Smooth muscle cell (in vitro differentiated cells): ENCODE measurements at regions not wholly inside any gene's neighbourhood (a gene's known extent, or its start where the extent isn't known, plus 50 kb on each side); places are given as distances from the start of the nearest gene placed in this dataset.

Experiments
- DNase-seq: peaks from one replicate; lab custom pipeline; 2025; ENCODE audit not compliant: unreplicated experiment; lab: John Stamatoyannopoulos, UW
- H2AFZ ChIP-seq: fragments of 200-600 bp; sonication (generic); 2 replicates; pipeline ENCODE4 v1.6.0; 2016; ENCODE audit warnings: antibody characterized with exemption, low read depth, mild to moderate bottlenecking
- H3F3A ChIP-seq: fragments of 200-600 bp; sonication (generic); 2 replicates; pipeline ENCODE4 v1.6.0; 2017; ENCODE audit warnings: antibody characterized with exemption, low read depth
- H3K27ac ChIP-seq: fragments of 200-600 bp; sonication (generic); 2 replicates; pipeline ENCODE4 v1.5.1; 2016; ENCODE audit warnings: low read depth, mild to moderate bottlenecking
- H3K27me3 ChIP-seq: fragments of 200-600 bp; sonication (generic); 2 replicates; pipeline ENCODE4 v1.6.1; 2016; ENCODE audit warnings: low read depth, mild to moderate bottlenecking
- H3K36me3 ChIP-seq: fragments of 200-600 bp; sonication (generic); 2 replicates; pipeline ENCODE4 v1.5.1; 2016; ENCODE audit warnings: low read depth
- H3K4me1 ChIP-seq: fragments of 200-600 bp; sonication (generic); 2 replicates; pipeline ENCODE4 v1.5.1; 2016; ENCODE audit warnings: low read depth
- H3K4me2 ChIP-seq: fragments of 200-600 bp; sonication (generic); 2 replicates; pipeline ENCODE4 v1.6.0; 2016; ENCODE audit warnings: mild to moderate bottlenecking
- H3K4me3 ChIP-seq: fragments of 200-600 bp; sonication (generic); 2 replicates; pipeline ENCODE4 v1.5.1; 2016; ENCODE audit warnings: mild to moderate bottlenecking
- H3K79me2 ChIP-seq: fragments of 200-600 bp; sonication (generic); 2 replicates; pipeline ENCODE4 v1.6.0; 2016; ENCODE audit warnings: low read depth, mild to moderate bottlenecking
- H3K9ac ChIP-seq: fragments of 200-600 bp; sonication (generic); 2 replicates; pipeline ENCODE4 v1.6.0; 2016; ENCODE audit warnings: low read depth
- H3K9me3 ChIP-seq: fragments of 200-600 bp; sonication (generic); replicated peaks from 2 replicates; pipeline ENCODE4 v1.5.1; 2016; ENCODE audit warnings: low read depth
- H4K20me1 ChIP-seq: fragments of 200-600 bp; sonication (generic); 2 replicates; pipeline ENCODE4 v1.6.0; 2016; ENCODE audit warnings: low read depth
- WGBS: methylation state at CpG from one replicate; pipeline ENCODE4 v1.1.7; 2016; ENCODE audit warnings: low lambda C conversion rate; 5-methylcytosine and 5-hydroxymethylcytosine counted together
- TF ChIP-seq, protein P1 (sequence below): fragments of 200-600 bp; sonication (generic); IDR thresholded peaks from 2 replicates; pipeline ENCODE4 v1.5.1; 2017; ENCODE audit warnings: borderline replicate concordance, mild to moderate bottlenecking, antibody characterized with exemption; ENCODE audit not compliant: insufficient read depth, poor library complexity, severe bottlenecking

DNA sequence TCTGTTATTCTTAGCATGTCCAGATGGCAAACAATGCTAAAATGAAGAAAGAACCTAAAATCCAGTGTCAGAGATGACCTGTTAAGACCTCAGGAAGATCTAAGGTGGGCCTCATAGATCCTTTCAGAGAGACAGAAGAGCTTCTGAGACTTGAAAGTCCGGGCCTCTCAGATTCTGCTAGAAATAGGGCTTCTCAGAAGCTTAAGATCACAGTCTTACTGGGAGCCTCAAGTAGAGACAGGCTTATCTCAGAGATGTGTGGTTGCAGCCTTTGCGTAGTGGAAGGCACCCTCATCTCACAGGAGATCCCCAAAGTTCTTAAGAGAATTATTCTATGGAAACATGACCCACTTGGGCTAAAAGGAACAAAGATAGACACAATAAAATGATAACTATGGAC, 642.8 kb downstream of the TNS3 start:
- no peaks in the 10 kb centered on the region for H3K79me2 ChIP-seq
- H3F3A ChIP-seq, result peaks cover 4% of the 10 kb centered on the region
- no peak overlapping the region for H2AFZ ChIP-seq
- no peak overlapping the region for H3K27ac ChIP-seq
- no peak overlapping the region for H3K4me2 ChIP-seq
- H3K9ac ChIP-seq, result no peak overlapping the region
- H3K9me3 ChIP-seq, result no peaks in the 10 kb centered on the region
- TF ChIP-seq, protein P1, sequence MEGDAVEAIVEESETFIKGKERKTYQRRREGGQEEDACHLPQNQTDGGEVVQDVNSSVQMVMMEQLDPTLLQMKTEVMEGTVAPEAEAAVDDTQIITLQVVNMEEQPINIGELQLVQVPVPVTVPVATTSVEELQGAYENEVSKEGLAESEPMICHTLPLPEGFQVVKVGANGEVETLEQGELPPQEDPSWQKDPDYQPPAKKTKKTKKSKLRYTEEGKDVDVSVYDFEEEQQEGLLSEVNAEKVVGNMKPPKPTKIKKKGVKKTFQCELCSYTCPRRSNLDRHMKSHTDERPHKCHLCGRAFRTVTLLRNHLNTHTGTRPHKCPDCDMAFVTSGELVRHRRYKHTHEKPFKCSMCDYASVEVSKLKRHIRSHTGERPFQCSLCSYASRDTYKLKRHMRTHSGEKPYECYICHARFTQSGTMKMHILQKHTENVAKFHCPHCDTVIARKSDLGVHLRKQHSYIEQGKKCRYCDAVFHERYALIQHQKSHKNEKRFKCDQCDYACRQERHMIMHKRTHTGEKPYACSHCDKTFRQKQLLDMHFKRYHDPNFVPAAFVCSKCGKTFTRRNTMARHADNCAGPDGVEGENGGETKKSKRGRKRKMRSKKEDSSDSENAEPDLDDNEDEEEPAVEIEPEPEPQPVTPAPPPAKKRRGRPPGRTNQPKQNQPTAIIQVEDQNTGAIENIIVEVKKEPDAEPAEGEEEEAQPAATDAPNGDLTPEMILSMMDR, result no peak
- no peak overlapping the region for H3K4me3 ChIP-seq
- H4K20me1 ChIP-seq, result no peaks in the 10 kb centered on the region
- no peaks in the 10 kb centered on the region for H3K36me3 ChIP-seq
- no peaks in the 10 kb centered on the region for H3K27me3 ChIP-seq
- no peaks in the 10 kb centered on the region for H3K4me1 ChIP-seq
- no peak for DNase-seq
- WGBS, result 37% methylated on average over 2 of the region's 2 CpGs

DNA sequence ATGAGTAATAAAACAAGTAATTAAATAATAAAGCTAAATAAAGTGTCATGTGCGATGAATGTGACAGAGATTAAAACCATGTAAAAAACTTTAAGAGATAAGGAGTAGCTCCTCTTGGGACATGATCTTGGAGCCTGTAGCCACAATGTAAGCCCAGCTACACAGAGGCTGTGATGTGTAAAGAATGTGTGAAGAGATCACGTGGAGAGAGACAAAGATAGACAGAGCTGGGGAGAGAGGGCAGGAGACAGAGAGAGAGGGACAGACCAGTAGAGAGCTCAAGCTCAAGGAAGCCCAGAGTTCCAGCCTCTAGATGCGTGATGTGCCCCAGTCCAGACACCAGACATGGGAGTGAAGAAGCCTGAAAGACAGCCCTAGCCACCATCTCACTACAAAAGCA, 644.1 kb downstream of the TNS3 start:
- TF ChIP-seq, protein P1, result no peak
- no peak overlapping the region for H3K4me3 ChIP-seq
- no peak overlapping the region for H2AFZ ChIP-seq
- H3K9me3 ChIP-seq, result no peaks in the 10 kb centered on the region
- no peaks in the 10 kb centered on the region for H3K27me3 ChIP-seq
- DNase-seq, result no peak
- no peaks in the 10 kb centered on the region for H4K20me1 ChIP-seq
- H3K9ac ChIP-seq, result no peak overlapping the region
- H3K36me3 ChIP-seq, result no peaks in the 10 kb centered on the region
- H3K4me1 ChIP-seq, result peaks cover 9% of the 10 kb centered on the region
- H3K27ac ChIP-seq, result no peak overlapping the region
- 77% methylated on average over 3 of the region's 3 CpGs for WGBS
- peaks cover 15% of the 10 kb centered on the region for H3F3A ChIP-seq
- no peaks in the 10 kb centered on the region for H3K79me2 ChIP-seq
- no peak overlapping the region for H3K4me2 ChIP-seq

DNA sequence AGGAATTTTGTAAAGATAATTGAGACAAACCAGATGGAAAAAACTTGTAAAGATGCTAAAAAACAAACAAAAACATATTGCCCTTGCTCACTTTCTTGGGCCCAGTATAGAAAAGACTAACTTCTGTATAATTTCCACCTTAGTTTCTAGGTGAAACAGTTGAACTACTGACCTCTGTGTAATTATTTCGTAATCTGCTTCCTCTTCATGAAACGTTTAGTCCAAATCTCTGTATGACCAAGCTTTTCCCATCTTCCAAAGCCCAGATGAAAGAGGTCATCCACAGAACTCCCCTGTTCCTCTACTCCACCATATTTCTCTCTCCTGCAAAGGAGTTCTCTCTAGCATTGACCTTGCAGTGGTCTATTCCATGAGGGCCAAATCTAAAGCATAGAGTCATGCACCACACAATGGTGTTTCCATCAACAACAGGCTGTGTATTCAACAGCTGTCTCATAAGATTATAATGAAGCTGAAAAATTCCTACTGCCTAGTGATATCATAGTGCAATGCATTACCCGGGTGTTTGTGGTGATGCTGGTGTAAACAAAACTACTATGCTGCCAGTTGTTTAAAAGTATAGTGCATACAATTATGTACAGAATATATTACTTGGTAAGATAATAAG, 647.6 kb downstream of the TNS3 start:
- Histone ChIP-seq H2AFZ (no peak overlapping the region), H3K4me3 (peak overlapping the region; percentile 8), H3F3A (peaks cover 42% of the 10 kb centered on the region), H3K4me2 (peak overlapping the region; percentile 77), H3K27me3 (no peaks in the 10 kb centered on the region), H3K27ac (peak overlapping the region; percentile 95), H3K9ac (peak overlapping the region; percentile 7), H3K79me2 (no peaks in the 10 kb centered on the region), H3K9me3 (no peaks in the 10 kb centered on the region), H3K4me1 (peaks cover 9% of the 10 kb centered on the region), H4K20me1 (no peaks in the 10 kb centered on the region), H3K36me3 (no peaks in the 10 kb centered on the region)
- TF ChIP-seq, protein P1, result no peak
- no peak for DNase-seq
- WGBS, result 54% methylated on average over 3 of the region's 3 CpGs

DNA sequence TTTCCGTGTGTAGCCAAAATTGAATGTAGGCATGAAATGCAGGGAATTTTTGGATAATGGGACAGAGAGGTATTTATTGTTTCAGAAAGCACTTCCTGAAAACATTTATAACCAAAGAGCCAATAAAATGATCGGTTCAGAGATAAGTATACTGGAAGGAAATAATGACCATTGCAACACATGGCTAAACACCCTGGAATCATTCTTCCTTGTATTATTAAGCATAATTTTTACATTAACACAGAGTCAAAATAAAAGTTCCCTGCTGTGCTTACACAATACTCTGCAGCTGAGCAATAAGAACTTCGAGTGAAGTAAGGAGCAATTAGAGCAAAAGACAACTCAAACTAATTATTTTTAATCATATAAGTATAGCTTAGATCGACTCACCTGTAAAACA, 648.3 kb downstream of the TNS3 start:
- Histone ChIP-seq H3K27ac (peak overlapping the region; percentile 95), H4K20me1 (no peaks in the 10 kb centered on the region), H2AFZ (no peak overlapping the region), H3K4me1 (peaks cover 9% of the 10 kb centered on the region), H3K4me2 (peak overlapping the region; percentile 77), H3K9me3 (no peaks in the 10 kb centered on the region), H3K36me3 (no peaks in the 10 kb centered on the region), H3K4me3 (peak overlapping the region; percentile 8), H3K79me2 (no peaks in the 10 kb centered on the region), H3F3A (peaks cover 48% of the 10 kb centered on the region), H3K9ac (peak overlapping the region; percentile 67), H3K27me3 (no peaks in the 10 kb centered on the region)
- no peak for DNase-seq
- TF ChIP-seq, protein P1, result no peak
- WGBS, result 54% methylated on average over 4 of the region's 4 CpGs
